WTC11 (cell line): ENCODE measurements at regions not wholly inside any gene's neighbourhood (a gene's known extent, or its start where the extent isn't known, plus 50 kb on each side); places are given as distances from the start of the nearest gene placed in this dataset.

Experiments
- ATAC-seq: fragments of 200-7000 bp; cut with Tn5 transposase; 2 replicates; pipeline ENCODE4 v1.10.0; 2021; ENCODE audit warnings: mild to moderate bottlenecking, moderate library complexity
- CTCF ChIA-PET: fragments of 300-600 bp; sonication (Branson Sonifier 250); formaldehyde crosslinking; loops from one replicate; lab custom pipeline; 2021; ENCODE audit warnings: antibody characterized with exemption; lab: Charles Lee
- POLR2A ChIA-PET: fragments of 350-600 bp; sonication (Branson Sonifier 250); formaldehyde crosslinking; loops from one replicate; lab custom pipeline; 2021; ENCODE audit warnings: antibody characterized with exemption; lab: Charles Lee
- DNase-seq: peaks from one replicate; pipeline ENCODE4 v3.0.0; 2021; ENCODE audit warnings: low spot score
- H3K27ac Mint-ChIP-seq: 2 replicates; pipeline ENCODE4 v1.8.0; 2021; ENCODE audit warnings: mixed read lengths
- H3K27me3 Mint-ChIP-seq: 2 replicates; pipeline ENCODE4 v1.8.0; 2021; ENCODE audit warnings: low read depth, mild to moderate bottlenecking, moderate library complexity, mixed read lengths
- H3K36me3 Mint-ChIP-seq: 2 replicates; pipeline ENCODE4 v1.8.0; 2021; ENCODE audit warnings: mixed read lengths
- H3K4me1 Mint-ChIP-seq: 2 replicates; pipeline ENCODE4 v1.8.0; 2022; ENCODE audit warnings: mixed read lengths
- H3K4me3 Mint-ChIP-seq: 2 replicates; pipeline ENCODE4 v1.8.0; 2021; ENCODE audit warnings: mild to moderate bottlenecking, moderate library complexity, mixed read lengths
- H3K9me3 Mint-ChIP-seq: 2 replicates; pipeline ENCODE4 v1.8.0; 2021; ENCODE audit warnings: mixed read lengths
- ATF1 ChIP-seq: sonication (generic); formaldehyde crosslinking; IDR thresholded peaks from 2 replicates; pipeline ENCODE4 v1.8.1; 2023; ENCODE audit warnings: mild to moderate bottlenecking, moderate library complexity, missing genetic modification reagents
- ELF4 ChIP-seq: sonication (generic); formaldehyde crosslinking; IDR thresholded peaks from 2 replicates; pipeline ENCODE4 v1.8.1; 2022; ENCODE audit warnings: low read depth, mild to moderate bottlenecking, moderate library complexity, missing genetic modification reagents
- EMX1 ChIP-seq: fragments of 250-450 bp; sonication (Bioruptor Pico); IDR thresholded peaks from 2 replicates; pipeline ENCODE4 v1.8.0; 2021; ENCODE audit warnings: mild to moderate bottlenecking
- FOXP1 ChIP-seq: sonication (generic); formaldehyde crosslinking; IDR thresholded peaks from 2 replicates; pipeline ENCODE4 v1.8.0; 2022; ENCODE audit warnings: missing genetic modification reagents, mild to moderate bottlenecking, moderate library complexity, borderline replicate concordance
- GABPB1 ChIP-seq: sonication (generic); formaldehyde crosslinking; IDR thresholded peaks from 2 replicates; pipeline ENCODE4 v1.8.1; 2023; ENCODE audit warnings: mild to moderate bottlenecking, missing genetic modification reagents
- HMGA2 ChIP-seq: fragments of 250-450 bp; sonication (Bioruptor Pico); IDR thresholded peaks from 2 replicates; pipeline ENCODE4 v1.4.0; 2021; ENCODE audit warnings: mild to moderate bottlenecking, moderate library complexity
- SMAD3 ChIP-seq: sonication (generic); formaldehyde crosslinking; IDR thresholded peaks from 2 replicates; pipeline ENCODE4 v1.8.0; 2022; ENCODE audit warnings: missing genetic modification reagents, mild to moderate bottlenecking, borderline replicate concordance
- SP1 ChIP-seq: sonication (generic); formaldehyde crosslinking; conservative IDR thresholded peaks from 2 replicates; pipeline ENCODE4 v1.8.1; 2022; ENCODE audit warnings: missing genetic modification reagents
- ZNF121 ChIP-seq: sonication (generic); formaldehyde crosslinking; IDR thresholded peaks from 2 replicates; pipeline ENCODE4 v1.8.0; 2023; ENCODE audit warnings: missing genetic modification reagents
- TF ChIP-seq, protein P1 (sequence below): sonication (generic); formaldehyde crosslinking; IDR thresholded peaks from 2 replicates; pipeline ENCODE4 v1.8.1; 2022; ENCODE audit warnings: missing genetic modification reagents, borderline replicate concordance
- TF ChIP-seq, protein P2 (sequence below): sonication (generic); formaldehyde crosslinking; IDR thresholded peaks from 2 replicates; pipeline ENCODE4 v1.8.0; 2022; ENCODE audit warnings: mild to moderate bottlenecking, missing genetic modification reagents
- TF ChIP-seq, protein P3 (sequence below): sonication (generic); formaldehyde crosslinking; IDR thresholded peaks from 2 replicates; pipeline ENCODE4 v1.8.1; 2023; ENCODE audit warnings: mild to moderate bottlenecking, missing genetic modification reagents, moderate library complexity
- TF ChIP-seq, protein P4 (sequence below): fragments of 250-450 bp; sonication (Bioruptor Pico); IDR thresholded peaks from 2 replicates; pipeline ENCODE4 v2.1.2; 2022; ENCODE audit warnings: mild to moderate bottlenecking, moderate library complexity
- TF ChIP-seq, protein P5 (sequence below): fragments of 250-450 bp; sonication (Bioruptor Pico); IDR thresholded peaks from 2 replicates; pipeline ENCODE4 v1.9.0; 2021; ENCODE audit warnings: mild to moderate bottlenecking
- TF ChIP-seq, protein P6 (sequence below): sonication (generic); formaldehyde crosslinking; IDR thresholded peaks from 2 replicates; pipeline ENCODE4 v1.8.1; 2023; ENCODE audit warnings: mild to moderate bottlenecking, missing genetic modification reagents
- TF ChIP-seq, protein P7 (sequence below): sonication (generic); formaldehyde crosslinking; IDR thresholded peaks from 2 replicates; pipeline ENCODE4 v1.8.0; 2022; ENCODE audit warnings: mild to moderate bottlenecking, missing genetic modification reagents
- TF ChIP-seq, protein P8 (sequence below): fragments of 250-450 bp; sonication (Bioruptor Pico); IDR thresholded peaks from 2 replicates; pipeline ENCODE4 v1.9.0; 2021; ENCODE audit warnings: mild to moderate bottlenecking

DNA sequence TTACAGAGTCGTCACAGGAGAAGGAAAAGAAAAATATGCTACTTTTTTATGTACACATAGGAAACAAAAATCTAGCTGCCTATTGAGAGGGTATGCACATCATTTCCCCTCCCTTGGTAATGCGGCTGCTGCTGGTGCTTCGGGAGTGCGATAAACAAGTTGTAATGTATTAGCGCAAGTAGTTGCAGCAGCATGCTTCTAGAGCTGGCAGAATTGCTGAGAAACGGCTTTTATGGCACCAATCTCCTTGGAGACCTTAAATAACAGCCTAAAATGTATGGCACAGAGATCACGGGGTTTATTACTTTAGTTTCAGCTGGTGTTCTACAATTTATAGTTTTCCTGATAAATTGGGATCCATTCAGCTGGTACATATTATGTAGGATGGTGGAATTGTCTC is 447.6 kb upstream of the TMPO start:
- Mint-ChIP-seq H3K27me3 (no peaks in the 10 kb centered on the region), H3K27ac (no peak overlapping the region), H3K4me1 (no peaks in the 10 kb centered on the region), H3K4me3 (no peak overlapping the region), H3K9me3 (peaks cover 11% of the 10 kb centered on the region), H3K36me3 (no peaks in the 10 kb centered on the region)
- TF ChIP-seq ELF4 (CRISPR knock-in tag) (no peak), ZNF121 (CRISPR knock-in tag) (no peak), HMGA2 (CRISPR knock-in tag) (no peak)
- TF ChIP-seq, protein P1, sequence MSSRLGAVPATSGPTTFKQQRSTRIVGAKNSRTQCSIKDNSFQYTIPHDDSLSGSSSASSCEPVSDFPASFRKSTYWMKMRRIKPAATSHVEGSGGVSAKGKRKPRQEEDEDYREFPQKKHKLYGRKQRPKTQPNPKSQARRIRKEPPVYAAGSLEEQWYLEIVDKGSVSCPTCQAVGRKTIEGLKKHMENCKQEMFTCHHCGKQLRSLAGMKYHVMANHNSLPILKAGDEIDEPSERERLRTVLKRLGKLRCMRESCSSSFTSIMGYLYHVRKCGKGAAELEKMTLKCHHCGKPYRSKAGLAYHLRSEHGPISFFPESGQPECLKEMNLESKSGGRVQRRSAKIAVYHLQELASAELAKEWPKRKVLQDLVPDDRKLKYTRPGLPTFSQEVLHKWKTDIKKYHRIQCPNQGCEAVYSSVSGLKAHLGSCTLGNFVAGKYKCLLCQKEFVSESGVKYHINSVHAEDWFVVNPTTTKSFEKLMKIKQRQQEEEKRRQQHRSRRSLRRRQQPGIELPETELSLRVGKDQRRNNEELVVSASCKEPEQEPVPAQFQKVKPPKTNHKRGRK (CRISPR knock-in tag): no peak
- TF ChIP-seq, protein P2, sequence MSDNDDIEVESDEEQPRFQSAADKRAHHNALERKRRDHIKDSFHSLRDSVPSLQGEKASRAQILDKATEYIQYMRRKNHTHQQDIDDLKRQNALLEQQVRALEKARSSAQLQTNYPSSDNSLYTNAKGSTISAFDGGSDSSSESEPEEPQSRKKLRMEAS: no peak
- TF ChIP-seq, protein P3, sequence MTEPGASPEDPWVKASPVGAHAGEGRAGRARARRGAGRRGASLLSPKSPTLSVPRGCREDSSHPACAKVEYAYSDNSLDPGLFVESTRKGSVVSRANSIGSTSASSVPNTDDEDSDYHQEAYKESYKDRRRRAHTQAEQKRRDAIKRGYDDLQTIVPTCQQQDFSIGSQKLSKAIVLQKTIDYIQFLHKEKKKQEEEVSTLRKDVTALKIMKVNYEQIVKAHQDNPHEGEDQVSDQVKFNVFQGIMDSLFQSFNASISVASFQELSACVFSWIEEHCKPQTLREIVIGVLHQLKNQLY: no peak
- ATAC-seq: no peak
- ChIA-PET CTCF (no interaction called here), POLR2A (no interaction called here)
- DNase-seq: no peak

DNA sequence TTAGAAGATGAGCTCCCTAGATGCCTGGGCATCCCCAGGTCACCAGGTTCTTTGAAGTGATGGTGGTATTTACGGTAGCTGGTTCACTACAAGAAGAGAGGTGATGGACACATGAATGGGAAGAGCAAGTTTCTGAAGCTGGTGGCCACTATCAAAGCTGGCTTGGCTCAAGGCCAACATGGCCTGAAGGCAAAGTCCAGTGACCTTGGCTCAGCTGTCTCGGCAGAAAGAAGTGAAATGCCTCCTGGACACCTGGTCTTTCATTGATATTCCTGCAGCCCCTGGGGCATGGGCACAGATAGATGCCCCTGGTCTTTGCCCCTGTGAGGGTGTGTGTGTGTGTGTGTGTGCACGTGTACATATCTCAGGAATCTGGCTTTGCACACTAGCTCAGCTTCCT is 441.8 kb upstream of the TMPO start:
- no peak for TF ChIP-seq EMX1 (CRISPR knock-in tag)
- TF ChIP-seq, protein P4, sequence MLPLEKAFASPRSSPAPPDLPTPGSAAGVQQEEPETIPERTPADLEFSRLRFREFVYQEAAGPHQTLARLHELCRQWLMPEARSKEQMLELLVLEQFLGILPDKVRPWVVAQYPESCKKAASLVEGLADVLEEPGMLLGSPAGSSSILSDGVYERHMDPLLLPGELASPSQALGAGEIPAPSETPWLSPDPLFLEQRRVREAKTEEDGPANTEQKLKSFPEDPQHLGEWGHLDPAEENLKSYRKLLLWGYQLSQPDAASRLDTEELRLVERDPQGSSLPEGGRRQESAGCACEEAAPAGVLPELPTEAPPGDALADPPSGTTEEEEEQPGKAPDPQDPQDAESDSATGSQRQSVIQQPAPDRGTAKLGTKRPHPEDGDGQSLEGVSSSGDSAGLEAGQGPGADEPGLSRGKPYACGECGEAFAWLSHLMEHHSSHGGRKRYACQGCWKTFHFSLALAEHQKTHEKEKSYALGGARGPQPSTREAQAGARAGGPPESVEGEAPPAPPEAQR (CRISPR knock-in tag): no peak
- no peak for TF ChIP-seq SP1 (CRISPR knock-in tag)
- TF ChIP-seq, protein P5, sequence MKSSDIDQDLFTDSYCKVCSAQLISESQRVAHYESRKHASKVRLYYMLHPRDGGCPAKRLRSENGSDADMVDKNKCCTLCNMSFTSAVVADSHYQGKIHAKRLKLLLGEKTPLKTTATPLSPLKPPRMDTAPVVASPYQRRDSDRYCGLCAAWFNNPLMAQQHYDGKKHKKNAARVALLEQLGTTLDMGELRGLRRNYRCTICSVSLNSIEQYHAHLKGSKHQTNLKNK: no peak
- TF ChIP-seq, protein P6, sequence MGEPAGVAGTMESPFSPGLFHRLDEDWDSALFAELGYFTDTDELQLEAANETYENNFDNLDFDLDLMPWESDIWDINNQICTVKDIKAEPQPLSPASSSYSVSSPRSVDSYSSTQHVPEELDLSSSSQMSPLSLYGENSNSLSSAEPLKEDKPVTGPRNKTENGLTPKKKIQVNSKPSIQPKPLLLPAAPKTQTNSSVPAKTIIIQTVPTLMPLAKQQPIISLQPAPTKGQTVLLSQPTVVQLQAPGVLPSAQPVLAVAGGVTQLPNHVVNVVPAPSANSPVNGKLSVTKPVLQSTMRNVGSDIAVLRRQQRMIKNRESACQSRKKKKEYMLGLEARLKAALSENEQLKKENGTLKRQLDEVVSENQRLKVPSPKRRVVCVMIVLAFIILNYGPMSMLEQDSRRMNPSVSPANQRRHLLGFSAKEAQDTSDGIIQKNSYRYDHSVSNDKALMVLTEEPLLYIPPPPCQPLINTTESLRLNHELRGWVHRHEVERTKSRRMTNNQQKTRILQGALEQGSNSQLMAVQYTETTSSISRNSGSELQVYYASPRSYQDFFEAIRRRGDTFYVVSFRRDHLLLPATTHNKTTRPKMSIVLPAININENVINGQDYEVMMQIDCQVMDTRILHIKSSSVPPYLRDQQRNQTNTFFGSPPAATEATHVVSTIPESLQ (CRISPR knock-in tag): no peak
- TF ChIP-seq, protein P7, sequence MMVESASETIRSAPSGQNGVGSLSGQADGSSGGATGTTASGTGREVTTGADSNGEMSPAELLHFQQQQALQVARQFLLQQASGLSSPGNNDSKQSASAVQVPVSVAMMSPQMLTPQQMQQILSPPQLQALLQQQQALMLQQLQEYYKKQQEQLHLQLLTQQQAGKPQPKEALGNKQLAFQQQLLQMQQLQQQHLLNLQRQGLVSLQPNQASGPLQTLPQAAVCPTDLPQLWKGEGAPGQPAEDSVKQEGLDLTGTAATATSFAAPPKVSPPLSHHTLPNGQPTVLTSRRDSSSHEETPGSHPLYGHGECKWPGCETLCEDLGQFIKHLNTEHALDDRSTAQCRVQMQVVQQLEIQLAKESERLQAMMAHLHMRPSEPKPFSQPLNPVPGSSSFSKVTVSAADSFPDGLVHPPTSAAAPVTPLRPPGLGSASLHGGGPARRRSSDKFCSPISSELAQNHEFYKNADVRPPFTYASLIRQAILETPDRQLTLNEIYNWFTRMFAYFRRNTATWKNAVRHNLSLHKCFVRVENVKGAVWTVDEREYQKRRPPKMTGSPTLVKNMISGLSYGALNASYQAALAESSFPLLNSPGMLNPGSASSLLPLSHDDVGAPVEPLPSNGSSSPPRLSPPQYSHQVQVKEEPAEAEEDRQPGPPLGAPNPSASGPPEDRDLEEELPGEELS (CRISPR knock-in tag): no peak
- TF ChIP-seq ATF1 (CRISPR knock-in tag): no peak
- TF ChIP-seq, protein P8, sequence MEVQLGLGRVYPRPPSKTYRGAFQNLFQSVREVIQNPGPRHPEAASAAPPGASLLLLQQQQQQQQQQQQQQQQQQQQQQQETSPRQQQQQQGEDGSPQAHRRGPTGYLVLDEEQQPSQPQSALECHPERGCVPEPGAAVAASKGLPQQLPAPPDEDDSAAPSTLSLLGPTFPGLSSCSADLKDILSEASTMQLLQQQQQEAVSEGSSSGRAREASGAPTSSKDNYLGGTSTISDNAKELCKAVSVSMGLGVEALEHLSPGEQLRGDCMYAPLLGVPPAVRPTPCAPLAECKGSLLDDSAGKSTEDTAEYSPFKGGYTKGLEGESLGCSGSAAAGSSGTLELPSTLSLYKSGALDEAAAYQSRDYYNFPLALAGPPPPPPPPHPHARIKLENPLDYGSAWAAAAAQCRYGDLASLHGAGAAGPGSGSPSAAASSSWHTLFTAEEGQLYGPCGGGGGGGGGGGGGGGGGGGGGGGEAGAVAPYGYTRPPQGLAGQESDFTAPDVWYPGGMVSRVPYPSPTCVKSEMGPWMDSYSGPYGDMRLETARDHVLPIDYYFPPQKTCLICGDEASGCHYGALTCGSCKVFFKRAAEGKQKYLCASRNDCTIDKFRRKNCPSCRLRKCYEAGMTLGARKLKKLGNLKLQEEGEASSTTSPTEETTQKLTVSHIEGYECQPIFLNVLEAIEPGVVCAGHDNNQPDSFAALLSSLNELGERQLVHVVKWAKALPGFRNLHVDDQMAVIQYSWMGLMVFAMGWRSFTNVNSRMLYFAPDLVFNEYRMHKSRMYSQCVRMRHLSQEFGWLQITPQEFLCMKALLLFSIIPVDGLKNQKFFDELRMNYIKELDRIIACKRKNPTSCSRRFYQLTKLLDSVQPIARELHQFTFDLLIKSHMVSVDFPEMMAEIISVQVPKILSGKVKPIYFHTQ (CRISPR knock-in tag): no peak
- TF ChIP-seq GABPB1 (CRISPR knock-in tag): no peak
- TF ChIP-seq SMAD3: no peak
- no peak for TF ChIP-seq FOXP1
- no peak overlapping the region for H3K4me3 Mint-ChIP-seq
- ChIA-PET POLR2A (no interaction called here), CTCF (no interaction called here)
- peaks cover 15% of the 10 kb centered on the region for H3K9me3 Mint-ChIP-seq
- no peaks in the 10 kb centered on the region for H3K27me3 Mint-ChIP-seq
- H3K27ac Mint-ChIP-seq: no peak overlapping the region
- ATAC-seq: no peak
- H3K36me3 Mint-ChIP-seq: no peaks in the 10 kb centered on the region
- no peak for DNase-seq
- peaks cover 7% of the 10 kb centered on the region for H3K4me1 Mint-ChIP-seq
